ENCODE measurements at regions not wholly inside any gene's neighbourhood (a gene's known extent, or its start where the extent isn't known, plus 50 kb on each side); places are given as distances from the start of the nearest gene placed in this dataset.

DNA sequence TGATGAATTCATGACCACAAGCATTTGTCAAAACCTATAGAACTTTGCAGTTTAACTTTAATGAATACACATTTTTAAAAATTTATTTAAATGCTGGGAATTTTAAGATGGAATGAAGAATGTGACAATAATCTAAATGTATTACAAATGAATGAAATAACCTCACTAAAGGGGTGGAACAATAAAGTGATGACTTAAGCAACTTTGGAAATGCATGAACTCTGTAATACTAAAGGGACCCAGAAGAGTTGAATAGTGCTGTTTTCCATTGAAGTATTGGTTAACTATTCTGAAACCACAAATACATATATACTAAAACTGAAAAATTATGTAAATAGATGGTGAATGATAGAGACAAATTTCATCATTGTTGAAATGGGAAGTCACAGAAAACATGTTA lies 1395.1 kb downstream of the NCAM2 start:
- no peaks in the 10 kb centered on the region for H3K4me1 ChIP-seq (ENCODE audit: control insufficient read depth, insufficient read depth, low read length)
- H3K9me3 ChIP-seq (replicated peaks; ENCODE audit: control insufficient read depth, insufficient read depth, low read length): no peaks in the 10 kb centered on the region; the same call in 2 of the 3 replicates
- POLR2A ChIA-PET: no interaction called here
- H4K20me1 ChIP-seq (ENCODE audit: control insufficient read depth, insufficient read depth): no peaks in the 10 kb centered on the region
- RAD21 ChIA-PET (ENCODE audit: unreplicated experiment): no interaction called here
- H3K4me2 ChIP-seq (ENCODE audit: control insufficient read depth, insufficient read depth): no peak overlapping the region
- no peak overlapping the region for H3K4me3 ChIP-seq
- no peak overlapping the region for H3K9ac ChIP-seq (ENCODE audit: control insufficient read depth, insufficient read depth, low read length)
- in situ Hi-C loops (cut with MboI): no loop called here
- no peaks in the 10 kb centered on the region for H3K27me3 ChIP-seq (replicated peaks in 1 of 2; ENCODE audit: control insufficient read depth in 2 of 2, insufficient read depth in 2 of 2, low read length in 1 of 2)
- H3K36me3 ChIP-seq (ENCODE audit: control insufficient read depth in 2 of 2, insufficient read depth in 2 of 2, low read length in 1 of 2): no peaks in the 10 kb centered on the region
- BruUV-seq (replicated peaks): no TSS peak
- CTCF ChIA-PET: no interaction called here
- H2AFZ ChIP-seq (ENCODE audit: control insufficient read depth, low read depth, low read length): no peak overlapping the region
- intact Hi-C loops (cut with micrococcal nuclease; ENCODE audit: unreplicated experiment): no loop called here
- no peak for FAIRE-seq
- TF ChIP-seq ESRRA (IDR thresholded peaks at IDR 0.05; ENCODE audit: low read length) (no peak), CHD2 (IDR thresholded peaks at IDR 0.05; ENCODE audit: borderline replicate concordance, low read depth, low read length) (no peak), YBX1 (IDR thresholded peaks at IDR 0.05) (no peak), IRF4 (IDR thresholded peaks at IDR 0.05; ENCODE audit: low read depth, low read length) (no peak), NBN (IDR thresholded peaks at IDR 0.05) (no peak), E2F8 (IDR thresholded peaks at IDR 0.05; ENCODE audit: low read depth, partially characterized antibody) (no peak), CEBPB (IDR thresholded peaks at IDR 0.05; ENCODE audit: borderline replicate concordance in 1 of 2, low read depth in 2 of 2, low read length in 2 of 2) (no peak), ZZZ3 (IDR thresholded peaks at IDR 0.05; ENCODE audit: control insufficient read depth, insufficient read length, low read depth) (no peak), TBL1XR1 (IDR thresholded peaks at IDR 0.05; ENCODE audit: low read depth, low read length) (no peak), ZNF274 (IDR thresholded peaks at IDR 0.05; ENCODE audit: insufficient read depth, insufficient read length) (no peak), NR2C2 (IDR thresholded peaks at IDR 0.05; ENCODE audit: borderline replicate concordance, control insufficient read depth, insufficient read length, low read depth) (no peak), SMARCA5 (IDR thresholded peaks at IDR 0.05) (no peak)
- DNase-seq (ENCODE audit: low read depth, low spot score): no peak
- SMC1A ChIA-PET (ENCODE audit: uncharacterized antibody, unreplicated experiment): no interaction called here
- no peak for ATAC-seq
- no peaks in the 10 kb centered on the region for H3K79me2 ChIP-seq (ENCODE audit: control insufficient read depth, insufficient read depth, low read length)
- H3K27ac ChIP-seq (ENCODE audit: control insufficient read depth, insufficient read depth): no peak overlapping the region
